ENCODE measurements at regions not wholly inside any gene's neighbourhood (a gene's known extent, or its start where the extent isn't known, plus 50 kb on each side); places are given as distances from the start of the nearest gene placed in this dataset.

- no peak for DNase-seq
These were observed 878.1 kb downstream of the CENPC start for GRCh38 chr4:66667249-66667648.

GRCh38 chr4:66662620-66663019 is 882.7 kb downstream of the CENPC start:
- DNase-seq: no peak

- no peak for DNase-seq
These were observed 886.5 kb downstream of the CENPC start for GRCh38 chr4:66658809-66659208.

- DNase-seq: no peak
These were observed 889.8 kb downstream of the CENPC start for GRCh38 chr4:66655505-66655904.

DNA sequence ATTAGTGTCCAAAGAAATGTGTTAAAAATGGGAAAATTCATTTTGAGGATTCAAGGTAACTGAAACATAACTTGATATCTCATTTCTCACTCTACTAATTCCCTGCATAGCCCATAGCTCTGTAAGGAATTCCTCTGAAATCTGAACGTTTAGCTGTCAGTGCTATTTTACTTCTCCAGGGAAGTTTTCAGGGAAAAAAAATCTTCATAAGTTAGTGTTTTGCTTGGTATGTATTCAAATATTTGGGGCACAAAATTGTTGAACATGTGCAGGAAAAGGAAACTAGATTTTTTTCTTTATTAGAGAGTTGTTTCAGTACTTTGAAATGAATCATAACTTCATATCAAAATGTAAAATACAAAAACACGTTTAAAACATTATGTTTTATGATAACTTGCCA is 891.4 kb downstream of the CENPC start:
- no peak for DNase-seq

DNA sequence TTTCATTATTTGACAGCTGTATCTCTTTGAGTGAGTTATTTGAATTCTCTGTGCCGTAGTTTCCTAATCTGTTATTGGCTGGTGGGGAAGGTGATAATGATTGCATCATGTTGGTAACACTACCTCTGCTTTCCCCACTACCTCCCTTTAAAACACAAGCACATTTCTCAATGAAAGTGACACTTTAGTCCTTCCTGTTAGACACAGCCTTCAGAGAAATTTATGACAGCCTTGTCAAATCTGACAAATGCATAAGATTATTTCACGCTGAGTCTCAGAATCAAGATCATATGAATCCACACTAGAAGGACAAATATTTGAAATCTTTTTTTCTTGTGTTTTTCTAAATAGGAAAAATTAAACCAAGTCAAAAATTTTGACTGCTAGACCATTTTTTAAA is 896.1 kb downstream of the CENPC start:
- DNase-seq: no peak

- DNase-seq: no peak
These were observed 897.4 kb downstream of the CENPC start for GRCh38 chr4:66647926-66648325.

DNA sequence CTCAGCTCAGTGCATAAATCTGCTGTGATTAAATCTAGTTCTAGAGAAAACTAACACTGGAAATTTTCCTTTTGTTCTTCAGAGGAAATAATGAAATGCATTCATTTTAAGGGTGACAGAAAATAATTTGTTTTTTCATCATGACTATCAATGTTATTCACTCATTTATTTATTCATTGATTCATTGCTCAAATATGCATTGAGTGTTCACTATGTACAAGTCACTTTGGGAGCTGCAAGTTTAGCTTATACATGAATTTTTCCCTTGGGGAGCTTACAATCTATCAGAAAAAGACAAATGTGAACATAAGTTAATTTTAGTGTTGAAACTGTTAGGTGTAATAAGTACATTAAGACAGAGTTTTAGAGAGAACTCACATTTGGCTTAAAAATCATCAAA is 897.8 kb downstream of the CENPC start:
- no peak for DNase-seq

GRCh38 chr4:66640233-66640990 is 904.9 kb downstream of the CENPC start:
- DNase-seq: no peak

- DNase-seq: no peak
These were observed 905.9 kb downstream of the CENPC start for GRCh38 chr4:66639361-66639760.

DNA sequence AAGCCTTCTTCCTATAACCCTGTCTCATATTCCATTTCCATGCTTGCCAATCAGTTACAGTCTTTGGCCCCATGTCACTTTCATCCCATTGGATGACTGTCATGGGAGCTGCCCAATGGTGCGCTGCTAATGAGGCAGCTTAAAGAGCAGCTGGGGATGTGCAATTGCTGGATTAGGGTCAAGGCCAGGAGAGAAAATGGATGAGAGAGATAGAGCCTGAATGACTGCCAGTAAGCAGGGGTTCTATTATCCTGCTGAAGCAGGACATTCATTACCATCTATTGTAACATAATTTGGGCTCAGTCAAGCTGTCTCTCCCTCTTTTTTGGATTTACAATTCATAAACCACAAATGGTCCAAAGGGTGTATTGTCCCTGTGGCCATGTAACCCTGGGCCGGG is 909.0 kb downstream of the CENPC start:
- no peak for DNase-seq

- DNase-seq: no peak
These were observed 911.8 kb downstream of the CENPC start for GRCh38 chr4:66633477-66633876.

DNA sequence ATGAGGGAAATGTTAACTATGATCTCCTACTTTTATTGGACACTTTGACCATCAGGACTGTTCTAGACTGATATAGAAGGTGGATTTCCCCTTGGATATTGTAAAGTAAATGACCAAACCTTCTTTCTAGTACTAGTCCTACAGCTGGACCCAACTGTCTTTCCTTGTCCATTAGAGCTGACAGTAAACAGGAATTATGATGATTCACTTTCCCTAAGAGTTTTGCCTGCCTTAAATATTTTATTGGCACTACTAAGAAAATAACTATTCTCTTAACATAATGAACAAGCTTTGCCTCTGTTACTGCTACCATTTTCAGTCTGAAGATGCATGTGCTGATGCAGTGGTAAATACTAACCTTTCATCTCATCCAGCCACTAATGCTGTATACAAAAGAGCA is 915.4 kb downstream of the CENPC start:
- DNase-seq: no peak

- DNase-seq: no peak
These were observed 917.2 kb downstream of the CENPC start for GRCh38 chr4:66628146-66628545.

GRCh38 chr4:66625480-66625879 is 919.8 kb downstream of the CENPC start:
- no peak for DNase-seq

- DNase-seq: no peak
These were observed 931.7 kb downstream of the CENPC start for GRCh38 chr4:66613591-66613990.

DNA sequence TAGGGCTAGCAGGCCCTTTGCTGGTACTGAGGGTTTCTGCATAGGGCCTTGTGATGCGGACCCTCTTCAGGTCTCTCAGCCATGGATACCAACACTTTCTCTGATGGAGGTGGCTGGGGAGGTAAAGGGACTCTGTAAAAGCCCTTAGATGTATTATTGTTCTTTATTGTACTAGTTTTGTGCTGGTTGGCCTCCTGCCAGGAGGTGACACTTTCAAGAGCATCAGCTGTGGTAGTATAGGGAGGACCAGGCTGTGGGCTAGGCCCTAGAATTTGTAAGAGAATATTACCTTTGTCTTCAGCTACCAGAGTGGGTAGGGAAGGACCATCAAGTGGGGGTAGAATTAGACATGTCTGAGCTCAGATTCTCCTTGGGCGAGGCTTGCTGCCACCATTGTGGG is 936.3 kb downstream of the CENPC start:
- DNase-seq: no peak

- no peak for DNase-seq
These were observed 936.6 kb upstream of the EPHA5 start for GRCh38 chr4:66606908-66607307.

DNA sequence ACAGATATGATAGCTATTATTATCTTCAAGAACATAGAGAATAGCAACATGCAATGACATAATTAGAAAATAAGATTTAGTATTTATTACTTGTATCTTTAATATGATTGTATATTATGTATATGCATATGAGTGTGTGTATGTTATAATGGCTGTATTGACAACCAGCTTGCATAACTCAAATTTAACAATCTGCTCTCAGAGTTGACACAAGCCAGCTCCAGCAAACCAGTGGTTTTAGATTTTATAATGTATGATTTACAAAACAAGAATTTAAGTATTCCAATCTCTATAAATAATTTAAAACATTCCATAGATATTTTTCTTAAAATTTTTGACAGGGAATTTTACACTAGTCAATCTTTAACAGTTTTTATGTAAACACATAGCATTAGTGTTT is 935.9 kb upstream of the EPHA5 start:
- no peak for DNase-seq

DNA sequence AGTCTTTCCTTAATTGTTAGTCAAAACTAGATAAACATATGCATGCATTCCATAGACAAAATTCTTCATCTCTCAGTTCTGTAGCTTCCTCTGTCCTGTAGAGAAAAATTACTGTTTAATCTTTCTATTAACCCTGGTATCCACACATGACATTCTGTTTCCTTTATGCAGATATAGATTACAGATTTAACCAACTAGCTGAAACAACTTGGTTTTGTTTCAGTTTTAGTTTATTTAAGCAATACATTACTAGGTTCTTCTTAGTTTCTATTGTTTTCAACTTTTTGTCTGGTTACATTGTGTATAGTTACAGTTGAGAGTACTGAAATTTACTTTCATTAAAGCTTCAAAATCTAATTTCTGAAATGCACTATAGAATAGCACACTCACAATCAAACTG is 933.9 kb upstream of the EPHA5 start:
- DNase-seq: no peak

DNA sequence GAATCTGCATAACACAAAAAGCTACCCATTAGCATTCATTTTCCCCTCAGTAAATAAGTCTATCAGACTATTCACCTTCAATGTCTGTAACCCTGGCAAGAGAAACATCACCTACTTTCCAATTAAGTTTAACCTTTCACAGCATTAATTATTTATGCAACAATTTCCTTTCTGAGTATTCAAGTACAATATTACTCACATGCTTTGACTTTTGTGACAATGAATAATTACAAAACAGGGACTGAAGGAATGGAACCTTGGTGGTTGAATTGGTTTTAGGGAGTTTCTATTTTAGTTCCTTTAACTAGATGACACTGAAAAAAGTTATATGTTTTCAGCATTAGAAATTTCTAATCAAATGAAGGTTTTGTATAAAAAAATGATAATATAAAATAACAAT is 932.3 kb upstream of the EPHA5 start:
- no peak for DNase-seq

DNA sequence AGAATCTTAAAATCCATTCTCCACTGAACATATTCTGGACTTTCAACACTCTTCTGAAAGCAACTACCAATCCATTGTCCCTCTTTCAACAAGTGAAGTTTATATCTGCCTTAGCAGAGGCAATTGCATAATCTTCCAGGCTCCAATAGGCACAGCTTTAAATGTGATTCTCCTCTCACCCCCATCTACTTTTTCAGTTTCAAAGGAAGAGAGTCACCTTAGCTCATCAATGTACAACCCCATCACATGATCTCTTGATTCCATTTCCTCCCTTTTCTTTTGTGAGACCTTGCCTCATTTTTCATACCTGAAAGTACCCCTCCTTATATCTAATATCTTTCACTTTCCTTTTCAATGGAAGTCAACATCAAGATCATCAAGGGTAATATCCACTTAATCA is 921.7 kb upstream of the EPHA5 start:
- no peak for DNase-seq

- DNase-seq: no peak
These were observed 920.4 kb upstream of the EPHA5 start for GRCh38 chr4:66590488-66591215.

GRCh38 chr4:66589183-66589582 is 918.9 kb upstream of the EPHA5 start:
- no peak for DNase-seq

DNA sequence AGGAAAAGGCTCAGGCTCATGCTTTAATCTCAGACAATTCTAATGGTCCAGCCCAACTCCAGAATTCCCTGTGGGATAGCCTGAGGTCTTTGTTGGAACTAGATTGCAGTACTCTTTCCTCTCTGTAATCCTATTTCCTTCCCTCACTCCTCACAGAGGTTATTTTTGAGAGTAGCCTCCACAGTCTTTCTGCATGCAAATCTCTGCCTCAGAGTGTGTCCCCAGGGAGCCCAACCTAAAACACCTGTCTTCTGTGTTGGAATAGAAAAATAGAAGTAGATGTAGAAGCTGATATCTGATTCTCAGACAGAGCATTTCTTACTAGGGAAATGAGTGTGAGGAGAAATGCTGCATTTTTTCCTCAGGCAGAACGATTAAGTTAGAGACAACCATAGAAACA is 915.5 kb upstream of the EPHA5 start:
- no peak for DNase-seq

Data from NCI-H2029 (cell line).